K562 (cell line): ENCODE measurements at regions not wholly inside any gene's neighbourhood (a gene's known extent, or its start where the extent isn't known, plus 50 kb on each side); places are given as distances from the start of the nearest gene placed in this dataset.

Experiments used
- ATAC-seq: fragments of 200-7000 bp; cut with Tn5 transposase; 3 replicates; pipeline ENCODE4 v1.9.1; 2020; ENCODE audit warnings: moderate library complexity
- BruUV-seq: library from RNA; stranded (reverse); fragments of 400-500 nt; replicated peaks from 2 replicates; lab custom pipeline; 2021; lab: Mats Ljungman, UMichigan
- CTCF ChIA-PET: fragments of 300-600 bp; formaldehyde crosslinking; extraction: SDS; loops from one replicate; lab custom pipeline; 2021; ENCODE audit warnings: low intra/inter-chr PET ratio; lab: Yijun Ruan, JAX
- POLR2A ChIA-PET: fragments of 300-600, 350-650 bp; sonication (Branson Sonifier 250); formaldehyde crosslinking; extraction: SDS; loops from one replicate; lab custom pipeline; 2021; ENCODE audit warnings: antibody characterized with exemption, inconsistent platforms; lab: Yijun Ruan, JAX
- DNase-seq, 4 experiments: peaks; one replicate each; pipeline versions ENCODE4 v3.0.0 to v3.0.0-alpha.2; 2011 to 2018; ENCODE audit warnings: low spot score in 3 of 4, mixed read lengths in 3 of 4; ENCODE audit errors: extremely low read depth in 1 of 4
- FAIRE-seq: peaks from 2 replicates; lab custom pipeline; 2011; peaks lifted over from hg19 to GRCh38; lab: Jason Lieb, UNC
- H2AFZ ChIP-seq: 2 replicates; pipeline ENCODE4 v1.6.0; 2011; ENCODE audit warnings: low read depth, low read length, control low read depth, inconsistent platforms
- H3K27ac ChIP-seq: fragments of 200-600 bp; 3 replicates; pipeline ENCODE4 v1.8.0; 2011; ENCODE audit warnings: low read depth, mild to moderate bottlenecking, control low read depth, inconsistent platforms, low read length, moderate library complexity, mixed read lengths; ENCODE audit errors: extremely low read depth
- H3K27me3 ChIP-seq, 2 experiments: fragments of 300-600 bp in 1 of 2; 2 replicates in 1 of 2; 3 replicates in 1 of 2; pipeline versions ENCODE4 v1.6.0 to v1.8.0; 2011; ENCODE audit warnings: inconsistent platforms in 2 of 2, low read length in 2 of 2, mild to moderate bottlenecking in 1 of 2, mixed read lengths in 1 of 2, moderate library complexity in 1 of 2; ENCODE audit not compliant: control insufficient read depth in 2 of 2, insufficient read depth in 2 of 2
- H3K36me3 ChIP-seq: fragments of 300-600 bp; 3 replicates; pipeline ENCODE4 v1.8.0; 2011; ENCODE audit warnings: mild to moderate bottlenecking, low read length, inconsistent platforms; ENCODE audit not compliant: control insufficient read depth, insufficient read depth
- H3K4me1 ChIP-seq, 2 experiments: fragments of 200-600 bp in 1 of 2; replicated peaks in 1 of 2; 2 replicates in 1 of 2; 3 replicates in 1 of 2; pipeline versions ENCODE4 v1.5.1 to v1.8.0; 2011; ENCODE audit warnings: inconsistent platforms in 2 of 2, low read length in 2 of 2, mild to moderate bottlenecking in 1 of 2, mixed read lengths in 1 of 2, moderate library complexity in 1 of 2; ENCODE audit not compliant: control insufficient read depth in 2 of 2, insufficient read depth in 2 of 2
- H3K4me2 ChIP-seq: 2 replicates; pipeline ENCODE4 v1.6.1; 2011; ENCODE audit warnings: low read length, control low read depth, inconsistent platforms, mixed read lengths; ENCODE audit not compliant: insufficient read depth
- H3K4me3 ChIP-seq: fragments of 200-600 bp; sonication (generic), shearing (Covaris generic); 2 replicates; pipeline ENCODE4 v1.5.1; 2016; ENCODE audit warnings: control low read depth, inconsistent platforms
- H3K79me2 ChIP-seq: fragments of 200-600 bp; 3 replicates; pipeline ENCODE4 v1.8.0; 2011; ENCODE audit warnings: low read length, inconsistent platforms; ENCODE audit not compliant: control insufficient read depth, insufficient read depth
- H3K9ac ChIP-seq, 2 experiments: 2 replicates each; pipeline versions ENCODE4 v1.6.0 to v1.6.1; 2011; ENCODE audit warnings: low read depth in 2 of 2, low read length in 2 of 2, control low read depth in 1 of 2, inconsistent platforms in 1 of 2, mild to moderate bottlenecking in 1 of 2, mixed read lengths in 1 of 2; ENCODE audit not compliant: insufficient read depth in 1 of 2
- H3K9me1 ChIP-seq: one replicate; pipeline ENCODE4 v1.6.0; 2011; ENCODE audit warnings: inconsistent platforms, mild to moderate bottlenecking, low read length, moderate library complexity; ENCODE audit not compliant: control insufficient read depth, insufficient read depth
- H3K9me3 ChIP-seq: replicated peaks from 2 replicates; pipeline ENCODE4 v1.5.1; 2011; ENCODE audit warnings: low read depth, low read length, inconsistent platforms; ENCODE audit not compliant: control insufficient read depth, insufficient read depth
- H4K20me1 ChIP-seq: replicated peaks from 2 replicates; pipeline ENCODE4 v1.6.1; 2011; ENCODE audit warnings: low read length, inconsistent platforms, mixed read lengths; ENCODE audit not compliant: control insufficient read depth, insufficient read depth
- C11orf30 ChIP-seq: fragments of 450-650 bp; IDR thresholded peaks from 2 replicates; pipeline ENCODE4 v1.6.1; 2016; ENCODE audit warnings: low read depth, mild to moderate bottlenecking
- FIP1L1 ChIP-seq: fragments of 200-400 bp; formaldehyde crosslinking; IDR thresholded peaks from 2 replicates; pipeline ENCODE4 v1.6.1; 2018; ENCODE audit warnings: mild to moderate bottlenecking, low read depth, low read length; ENCODE audit not compliant: poor library complexity, severe bottlenecking
- HNRNPH1 ChIP-seq: fragments of 200-400 bp; formaldehyde crosslinking; optimal IDR thresholded peaks from 2 replicates; pipeline ENCODE3; 2017; ENCODE audit warnings: low read depth, mild to moderate bottlenecking, low read length, moderate library complexity
- IRF2 ChIP-seq: sonication (generic); formaldehyde crosslinking; IDR thresholded peaks from 2 replicates; pipeline ENCODE4 v1.8.1; 2022; ENCODE audit warnings: mild to moderate bottlenecking, missing genetic modification reagents
- MAFF ChIP-seq: IDR thresholded peaks from 2 replicates; pipeline ENCODE4 v1.6.1; 2012; ENCODE audit warnings: low read length, improper control_type of control experiment
- MAFG ChIP-seq: fragments of 450-650 bp; conservative IDR thresholded peaks from 2 replicates; pipeline ENCODE4 v1.6.1; 2016; ENCODE audit warnings: missing genetic modification characterization, missing compliant biosample characterization
- MAFK ChIP-seq: IDR thresholded peaks from 2 replicates; pipeline ENCODE4 v1.6.1; 2011; ENCODE audit warnings: low read length, improper control_type of control experiment
- MCM5 ChIP-seq: fragments of 450-650 bp; IDR thresholded peaks from 2 replicates; pipeline ENCODE4 v1.6.1; 2016; ENCODE audit warnings: low read depth
- MXD1 ChIP-seq: fragments of 250-450 bp; sonication (Bioruptor Pico); IDR thresholded peaks from 2 replicates; pipeline ENCODE4 v1.8.0; 2021; ENCODE audit warnings: borderline replicate concordance, mild to moderate bottlenecking, moderate library complexity; ENCODE audit not compliant: poor library complexity, severe bottlenecking
- PKNOX1 ChIP-seq: fragments of 450-650 bp; IDR thresholded peaks from 2 replicates; pipeline ENCODE4 v1.6.1; 2016
- RFX7 ChIP-seq: fragments of 250-450 bp; sonication (Bioruptor Pico); IDR thresholded peaks from 2 replicates; pipeline ENCODE4 v1.5.1; 2021; ENCODE audit warnings: mild to moderate bottlenecking
- RNF2 ChIP-seq: sonication (generic); IDR thresholded peaks from 2 replicates; pipeline ENCODE4 v1.6.1; 2016
- SMARCB1 ChIP-seq: IDR thresholded peaks from 2 replicates; pipeline ENCODE4 v1.6.1; 2011; ENCODE audit warnings: improper control_type of control experiment, low read depth; ENCODE audit not compliant: insufficient read length
- ZNF316 ChIP-seq: fragments of 450-650 bp; IDR thresholded peaks from 2 replicates; pipeline ENCODE4 v1.6.1; 2016
- WGBS: fragments of 100-300 bp; shearing (Covaris generic); methylation state at CpG from one replicate; pipeline ENCODE4 v1.1.6; 2016; ENCODE audit warnings: low coverage, mixed read lengths; ENCODE audit not compliant: insufficient coverage; ENCODE audit errors: missing lambda C conversion rate; 5-methylcytosine and 5-hydroxymethylcytosine counted together
- in situ Hi-C: fragments of 300-500 bp; cut with MboI; formaldehyde crosslinking; loops from 4 replicates; pipeline ENCODE4 v1.15.0; 2018; ENCODE audit warnings: inconsistent platforms, mixed read lengths
- intact Hi-C: fragments of 100-400 bp; cut with micrococcal nuclease; formaldehyde crosslinking; loops from 2 replicates; pipeline ENCODE4 v1.14.2; 2022
- TF ChIP-seq, protein P1 (sequence below), 2 experiments: IDR thresholded peaks in 1 of 2; conservative IDR thresholded peaks in 1 of 2; 2 replicates each; pipeline ENCODE4 v1.6.1; 2016; ENCODE audit warnings: low read depth in 2 of 2, mild to moderate bottlenecking in 1 of 2, missing compliant biosample characterization in 1 of 2, missing genetic modification characterization in 1 of 2, moderate library complexity in 1 of 2

- TF ChIP-seq PKNOX1 (no peak), FIP1L1 (no peak), MCM5 (no peak), IRF2 (CRISPR knock-in tag) (no peak)
Measured at GRCh38 chr2:156748221-156748620, 312.0 kb downstream of the GPD2 start (continued).

DNA sequence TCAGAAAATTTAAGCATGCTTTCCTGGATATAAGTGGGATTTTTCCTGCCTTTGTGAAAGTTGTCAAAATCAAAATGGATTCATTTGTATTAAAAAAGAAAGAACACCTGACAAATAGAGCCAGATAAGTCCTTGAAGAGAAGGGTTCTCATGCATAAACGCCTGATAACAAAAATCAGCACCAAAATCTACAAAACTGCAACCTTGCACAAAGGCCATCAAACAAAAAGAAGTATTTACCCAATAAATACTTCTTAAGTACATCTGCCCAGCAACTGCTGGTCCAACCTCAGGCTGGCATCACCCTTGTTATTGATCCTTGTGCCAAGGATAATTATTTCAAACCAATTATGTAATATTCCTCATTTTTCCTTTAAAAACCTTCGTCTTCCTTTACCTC is 315.9 kb downstream of the GPD2 start:
- intact Hi-C loops = no loop called here
- 16% methylated on average over 2 of the region's 2 CpGs for WGBS

More for the DNA sequence above, 315.9 kb downstream of the GPD2 start:
- Histone ChIP-seq H3K36me3 (no peaks in the 10 kb centered on the region), H3K27ac (no peak overlapping the region), H3K4me2 (no peak overlapping the region), H3K9me1 (no peaks in the 10 kb centered on the region), H3K79me2 (no peaks in the 10 kb centered on the region), H3K4me3 (no peak overlapping the region), H3K4me1 (no peaks in the 10 kb centered on the region), H3K27me3 (no peaks in the 10 kb centered on the region), H4K20me1 (no peaks in the 10 kb centered on the region), H2AFZ (no peak overlapping the region), H3K9me3 (no peaks in the 10 kb centered on the region), H3K9ac (no peak overlapping the region)
- FAIRE-seq (no peak), ATAC-seq (no peak), DNase-seq (no peak)
- BruUV-seq = no TSS peak
- POLR2A ChIA-PET = no interaction called here
- TF ChIP-seq MAFG (tag) (0 out of 2 replicates have a peak, but pooled peaks have one; percentile 12), HNRNPH1 (no peak), MXD1 (no peak), RNF2 (no peak), MAFF (peak; percentile 50; the same call in 1 of the 2 replicates), ZNF316 (peak; percentile 29; the same call in 1 of the 2 replicates), C11orf30 (peak; percentile 20; the same call in 1 of the 2 replicates), SMARCB1 (no peak), MAFK (peak; percentile 51), RFX7 (no peak)
- TF ChIP-seq, protein P1, sequence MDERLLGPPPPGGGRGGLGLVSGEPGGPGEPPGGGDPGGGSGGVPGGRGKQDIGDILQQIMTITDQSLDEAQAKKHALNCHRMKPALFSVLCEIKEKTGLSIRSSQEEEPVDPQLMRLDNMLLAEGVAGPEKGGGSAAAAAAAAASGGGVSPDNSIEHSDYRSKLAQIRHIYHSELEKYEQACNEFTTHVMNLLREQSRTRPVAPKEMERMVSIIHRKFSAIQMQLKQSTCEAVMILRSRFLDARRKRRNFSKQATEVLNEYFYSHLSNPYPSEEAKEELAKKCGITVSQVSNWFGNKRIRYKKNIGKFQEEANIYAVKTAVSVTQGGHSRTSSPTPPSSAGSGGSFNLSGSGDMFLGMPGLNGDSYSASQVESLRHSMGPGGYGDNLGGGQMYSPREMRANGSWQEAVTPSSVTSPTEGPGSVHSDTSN (CRISPR knock-in tag; IDR thresholded peaks at IDR 0.05; ENCODE audit: low read depth) = no peak
- TF ChIP-seq, protein P1 (tag; conservative IDR thresholded peaks at IDR 0.05; ENCODE audit: low read depth) = no peak
- CTCF ChIA-PET = no interaction called here
- in situ Hi-C loops = no loop called here
